GM21619 (cell line): ENCODE measurements at regions not wholly inside any gene's neighbourhood (a gene's known extent, or its start where the extent isn't known, plus 50 kb on each side); places are given as distances from the start of the nearest gene placed in this dataset.

Experiments
- ATAC-seq: cut with Tn5 transposase; IDR thresholded peaks from one replicate; pipeline ENCODE4 v1.9.1; 2021; ENCODE audit not compliant: unreplicated experiment

DNA sequence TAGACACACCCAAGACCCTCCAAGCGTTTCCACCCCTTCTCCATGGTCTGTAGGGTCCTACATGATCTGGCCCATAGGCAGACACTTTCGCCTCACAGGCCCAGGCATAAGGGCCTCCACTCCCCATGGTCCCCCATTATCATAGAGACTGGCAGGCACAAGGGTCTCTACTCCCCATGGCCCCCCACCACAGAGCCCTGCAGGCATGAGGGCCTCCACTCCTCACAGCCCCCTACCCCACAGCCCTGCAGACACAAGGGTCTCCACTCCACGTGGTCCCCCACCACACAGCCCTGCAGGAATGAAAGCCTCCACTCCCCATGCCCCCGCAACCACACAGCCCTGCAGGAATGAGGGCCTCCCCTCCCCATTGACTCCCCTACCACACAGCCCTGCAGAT, 159.7 kb upstream of the AGAP1 start:
- ATAC-seq = no peak

DNA sequence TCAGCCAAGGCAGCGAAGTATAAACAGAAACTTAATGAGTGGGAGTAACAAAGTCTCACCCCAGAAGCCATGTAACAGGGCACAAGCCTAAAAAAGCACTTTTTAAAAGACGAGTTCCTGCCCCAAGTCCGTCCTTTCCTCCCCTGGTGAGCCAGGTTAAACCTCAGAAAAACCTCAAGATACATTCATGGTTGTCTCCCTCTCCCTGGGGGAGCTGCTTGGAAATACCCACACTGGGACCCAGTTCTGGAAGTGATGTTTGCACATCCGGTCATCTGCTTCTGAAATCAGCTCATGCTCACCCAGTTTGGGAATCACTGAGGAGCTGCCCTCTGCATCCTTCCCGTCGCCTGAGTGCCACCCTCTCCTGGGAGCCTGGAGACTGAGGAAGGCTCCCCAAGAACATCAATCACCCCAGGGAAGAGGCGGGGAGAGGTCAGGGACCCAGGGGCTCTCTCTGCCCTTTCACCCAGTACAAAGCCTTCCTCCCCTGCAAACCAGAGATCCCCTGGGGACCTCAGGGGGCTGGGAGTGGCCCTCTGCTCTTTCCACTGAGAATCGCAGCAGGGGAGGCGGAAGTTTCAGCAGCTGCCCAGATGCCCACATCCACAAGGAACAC, 150.6 kb upstream of the AGAP1 start:
- ATAC-seq = no peak

DNA sequence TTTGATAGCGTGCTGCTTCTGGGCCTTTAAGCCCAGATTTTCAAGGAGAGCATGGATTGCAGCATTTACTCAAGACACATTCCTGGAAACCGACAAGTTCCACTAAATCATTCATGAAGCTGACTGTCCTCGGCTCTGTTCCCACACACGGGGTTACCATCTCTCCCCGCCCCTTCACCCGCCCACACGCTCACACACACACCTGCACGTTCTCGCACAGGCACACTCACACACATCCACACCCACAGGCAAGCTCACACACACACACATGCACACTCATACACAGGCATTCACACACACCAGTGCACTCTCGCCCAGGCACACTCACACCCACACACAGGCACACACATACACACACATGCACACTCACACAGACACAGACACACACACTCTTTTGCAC, 150.0 kb upstream of the AGAP1 start:
- no peak for ATAC-seq

DNA sequence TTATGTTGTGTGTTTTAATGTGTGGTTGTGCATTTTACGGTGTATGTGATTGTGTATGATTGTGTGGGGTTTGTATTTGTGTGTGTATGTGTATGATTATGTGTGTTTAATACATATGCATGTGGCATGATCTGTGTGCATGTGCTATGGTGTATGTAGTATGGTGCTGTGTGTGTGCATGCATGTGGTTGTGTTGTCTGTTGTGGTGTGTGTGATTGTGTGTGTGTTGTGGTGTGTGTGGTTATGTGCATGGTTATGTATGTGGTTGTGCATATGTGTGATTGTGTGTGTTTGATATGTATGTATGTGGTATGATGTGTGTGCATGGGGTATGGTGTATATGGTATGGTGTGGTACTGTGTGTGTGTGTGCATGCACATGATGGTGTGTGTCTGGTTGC, 148.1 kb upstream of the AGAP1 start:
- no peak for ATAC-seq

DNA sequence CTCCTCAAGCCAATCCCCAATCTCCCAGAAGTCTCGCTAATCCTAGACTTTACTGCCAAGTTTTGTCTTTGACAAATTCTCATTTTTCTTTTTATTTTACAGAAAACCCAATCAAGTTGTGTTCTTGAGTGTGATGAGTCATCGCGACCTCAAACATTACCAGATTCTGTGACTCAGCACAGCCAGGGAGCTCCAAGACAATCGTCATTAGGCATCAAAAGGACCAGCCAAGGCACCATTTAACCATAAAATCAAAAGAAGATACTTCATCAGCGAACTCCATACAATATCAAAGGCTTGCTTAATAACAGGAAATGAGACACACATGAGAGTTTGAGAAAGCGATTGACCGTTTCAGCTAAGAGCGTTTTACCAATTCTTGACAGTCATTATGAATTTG, 146.2 kb upstream of the AGAP1 start:
- no peak for ATAC-seq

DNA sequence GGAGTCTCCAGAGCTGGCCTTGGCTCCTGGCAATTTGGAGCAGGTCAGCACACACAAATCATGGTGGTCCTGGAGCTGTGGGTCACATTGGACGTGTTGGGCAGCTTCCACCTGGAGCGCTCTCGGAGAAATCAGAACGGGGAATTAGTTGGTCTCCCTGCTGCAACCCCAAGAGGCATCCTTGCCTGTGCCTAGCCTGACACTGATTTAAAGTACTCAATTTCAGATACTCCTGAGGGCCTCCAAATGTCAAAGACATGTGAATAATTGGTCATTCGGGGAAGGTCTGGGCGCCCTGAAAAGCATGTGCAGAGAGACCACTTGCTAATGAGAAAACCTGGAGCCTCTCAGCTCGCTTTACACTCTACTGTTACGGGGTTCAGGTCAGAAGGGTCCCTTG, 145.5 kb upstream of the AGAP1 start:
- ATAC-seq = no peak

DNA sequence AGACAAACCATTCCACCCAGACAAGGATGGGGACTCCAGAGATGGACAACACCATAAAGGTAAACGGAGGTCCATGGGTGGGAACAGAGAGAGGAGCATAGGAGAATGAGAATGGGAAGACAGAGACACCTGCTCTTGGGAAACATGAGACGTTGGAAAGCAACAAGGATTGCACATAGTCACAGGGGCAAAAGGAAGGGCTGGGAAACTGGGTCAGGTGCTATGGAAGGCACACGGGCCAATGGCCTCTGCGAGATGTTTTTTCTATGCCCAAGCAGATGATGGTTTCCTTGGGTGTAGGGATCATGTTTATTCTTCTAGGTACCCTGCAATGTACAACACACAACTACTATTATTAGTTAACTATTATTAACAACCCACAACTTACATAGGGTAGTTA, 143.6 kb upstream of the AGAP1 start:
- no peak for ATAC-seq

DNA sequence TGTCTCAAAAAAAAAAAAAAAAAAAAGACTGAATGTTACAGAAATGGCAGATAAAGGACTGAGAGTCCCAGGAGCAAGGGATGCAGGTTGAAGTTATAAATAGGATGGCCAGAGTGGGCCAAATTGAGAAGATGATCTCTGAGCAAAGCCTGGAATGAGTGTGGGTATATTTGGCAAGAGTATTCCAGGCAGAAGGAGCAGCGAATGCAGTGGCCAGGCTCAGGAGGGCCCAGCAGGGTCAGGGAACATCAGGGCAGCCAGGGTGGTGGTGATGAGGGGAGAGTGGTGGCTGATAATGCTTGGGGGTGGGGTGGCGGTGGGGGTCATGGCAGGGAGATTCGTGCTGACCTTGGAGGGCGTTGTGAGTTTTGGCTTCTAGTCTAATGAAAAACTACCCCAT, 141.3 kb upstream of the AGAP1 start:
- ATAC-seq = no peak

DNA sequence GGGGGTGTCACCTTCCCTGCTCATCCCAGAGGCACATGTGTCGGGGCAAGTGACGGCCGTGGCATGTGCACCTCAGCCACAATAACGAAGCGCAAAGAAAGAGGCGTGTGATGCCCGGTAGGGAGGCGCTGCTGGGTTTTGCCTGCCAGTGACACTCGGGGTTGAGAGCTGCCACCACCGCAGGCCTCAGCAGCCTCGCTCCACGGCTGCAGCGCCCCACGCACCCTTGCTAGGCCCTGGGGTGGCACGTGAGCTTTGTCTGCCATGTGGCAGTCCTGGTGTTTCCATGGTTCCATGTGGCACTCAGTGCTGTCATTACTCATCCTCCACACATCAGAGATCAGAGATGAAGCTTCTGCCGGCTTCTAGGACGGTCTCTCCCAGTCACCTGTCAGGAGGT, 136.0 kb upstream of the AGAP1 start:
- no peak for ATAC-seq

DNA sequence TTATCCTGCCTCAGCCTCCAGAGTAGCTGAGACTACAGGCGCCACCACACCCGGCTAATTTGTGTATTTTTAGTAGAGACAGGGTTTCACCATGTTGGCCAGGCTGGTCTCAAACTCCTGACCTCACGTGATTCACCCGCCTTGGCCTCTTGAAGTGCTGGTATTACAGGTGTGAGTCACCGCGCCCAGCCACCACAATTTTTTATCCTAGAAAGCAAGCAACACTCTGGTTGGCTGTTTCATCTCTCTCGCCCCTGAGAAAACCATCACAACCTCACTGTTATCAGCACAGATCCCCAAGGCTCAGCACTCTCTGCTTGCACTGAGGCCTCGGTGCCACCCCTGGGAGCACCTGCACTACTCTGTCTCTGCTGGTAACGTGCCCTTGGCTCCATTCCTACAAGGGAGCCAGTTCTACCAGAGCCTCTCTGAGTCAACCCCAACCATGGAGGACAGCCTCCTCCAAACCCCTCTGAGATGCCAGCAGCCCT, 134.8 kb upstream of the AGAP1 start:
- ATAC-seq = no peak

DNA sequence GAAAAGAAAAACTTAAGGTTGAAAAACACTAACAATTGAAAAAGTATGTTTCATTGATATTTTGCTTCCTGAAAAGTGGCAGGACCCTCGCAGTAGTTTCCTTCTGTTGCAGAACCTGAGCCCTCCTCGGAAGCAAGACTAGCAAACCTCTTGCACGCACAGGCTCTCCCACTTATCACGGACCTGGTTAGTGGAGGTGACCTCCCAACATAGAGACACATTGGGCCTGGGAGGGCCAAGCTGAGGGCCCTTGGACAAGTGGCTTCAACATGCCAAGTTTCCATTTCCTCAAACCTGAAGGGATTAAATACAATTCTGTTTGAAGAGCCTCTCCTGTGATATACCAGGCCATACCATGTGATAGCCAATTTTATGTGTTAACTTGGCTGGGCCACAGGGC, 133.4 kb upstream of the AGAP1 start:
- ATAC-seq = no peak

DNA sequence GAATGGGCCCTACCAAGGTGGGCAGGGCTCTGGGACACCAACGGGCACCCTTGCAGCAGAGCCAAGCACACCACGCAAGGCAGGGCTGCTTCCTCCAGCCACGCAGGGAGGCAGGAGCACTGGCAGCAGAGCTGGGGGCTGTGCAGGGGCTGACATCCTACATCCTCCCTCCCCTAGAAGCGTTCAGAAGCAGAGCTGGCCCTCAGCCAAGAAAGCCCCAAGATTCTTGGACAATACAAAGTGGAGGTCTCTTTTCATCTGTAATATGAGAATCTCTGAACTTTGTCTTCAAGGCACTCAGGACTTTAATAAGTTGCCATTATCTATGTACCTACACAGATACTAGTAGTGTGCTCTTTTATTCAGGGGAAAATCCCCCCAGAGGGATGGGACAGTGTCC, 128.1 kb upstream of the AGAP1 start:
- ATAC-seq = no peak

DNA sequence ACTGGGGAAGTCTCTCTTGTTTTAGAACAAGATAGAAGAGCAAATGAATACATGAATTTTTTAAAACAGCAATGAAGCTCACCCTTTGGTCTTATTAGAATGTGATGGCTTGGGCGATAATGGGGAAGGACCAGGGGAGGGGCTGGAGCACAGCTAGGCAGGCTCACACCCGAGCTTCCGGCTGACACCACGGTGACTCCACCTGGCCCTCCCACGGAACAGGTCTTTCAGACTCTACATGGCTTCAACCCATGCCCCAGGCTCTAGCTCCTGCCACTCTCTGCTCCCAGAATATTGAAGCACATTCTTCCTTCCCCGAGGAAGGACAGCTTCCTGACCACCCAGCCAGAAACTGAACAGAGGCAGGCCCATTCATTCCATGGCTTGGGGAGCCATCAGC, 127.5 kb upstream of the AGAP1 start:
- ATAC-seq = no peak

DNA sequence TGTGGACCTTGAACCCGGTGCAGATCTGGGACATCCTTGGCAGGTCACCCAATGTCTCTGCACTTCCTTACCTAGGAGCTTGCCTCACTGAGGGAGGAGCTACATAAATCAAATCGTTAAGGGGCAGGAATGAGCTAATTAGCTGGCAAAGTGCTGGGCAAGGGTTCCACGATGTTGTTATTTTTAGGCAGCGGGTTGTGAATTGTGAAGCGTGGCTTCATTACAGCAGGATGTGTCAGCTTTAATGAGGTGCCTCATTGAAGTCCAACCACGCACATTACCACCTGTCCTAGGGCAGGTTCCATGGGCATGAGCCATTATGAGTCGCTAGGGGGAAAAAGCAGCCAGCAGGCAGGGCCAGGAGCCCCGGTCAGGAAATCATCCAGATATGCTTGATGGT, 127.0 kb upstream of the AGAP1 start:
- ATAC-seq = no peak

DNA sequence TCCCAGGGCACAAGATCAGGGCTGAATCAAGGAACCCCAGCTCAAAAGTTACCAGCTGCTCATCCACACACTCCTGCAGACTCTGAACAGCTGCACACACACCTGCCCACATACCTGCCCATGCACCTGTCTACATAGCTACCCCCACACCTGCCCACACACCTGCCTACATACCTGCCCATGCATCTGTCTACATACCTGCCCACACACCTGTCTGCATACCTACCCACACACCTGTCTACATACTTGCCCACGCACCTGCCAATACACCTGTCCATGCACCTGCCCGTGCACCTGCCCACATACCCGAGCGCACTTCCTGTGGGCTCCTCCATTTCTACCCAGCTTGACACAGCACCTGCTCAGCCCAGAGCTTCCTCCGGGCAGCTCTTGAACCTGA, 122.8 kb upstream of the AGAP1 start:
- no peak for ATAC-seq

DNA sequence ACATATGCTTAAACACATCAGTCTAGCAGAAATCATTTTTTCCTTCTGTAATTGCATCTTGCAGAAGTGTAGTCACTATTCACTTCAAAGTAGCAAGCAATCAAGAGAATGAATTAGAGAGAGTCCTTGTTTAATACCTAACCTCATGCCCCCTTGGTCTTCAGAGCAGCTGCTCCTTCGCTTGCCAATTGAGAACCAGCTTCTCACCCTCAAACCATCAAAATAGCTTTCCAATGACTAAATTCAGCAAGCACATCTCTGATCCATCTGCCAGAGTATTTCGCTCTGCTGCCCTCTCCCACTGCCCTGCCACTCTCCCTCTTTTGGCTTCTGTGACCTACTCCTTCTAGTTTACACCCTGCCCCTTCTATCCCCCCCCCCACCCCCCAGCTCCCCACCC, 120.7 kb upstream of the AGAP1 start:
- no peak for ATAC-seq

DNA sequence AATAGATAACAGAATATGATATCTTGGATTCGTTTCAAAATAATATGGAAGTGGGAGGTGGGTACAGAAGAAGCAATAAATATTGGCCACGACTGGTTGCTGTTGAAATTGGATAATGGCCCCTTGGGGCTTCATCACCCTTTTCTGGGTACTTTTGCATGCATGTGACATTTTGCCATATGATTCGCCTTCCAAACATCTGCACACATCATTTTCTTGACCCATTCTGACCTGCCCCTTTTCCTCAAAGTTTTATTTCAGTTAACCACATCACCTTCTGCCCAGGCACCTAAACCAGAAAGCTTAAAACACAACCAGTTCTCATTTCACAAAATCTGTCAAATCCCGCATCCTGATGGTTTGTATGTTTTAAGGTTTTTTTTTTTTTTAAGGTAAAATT, 116.7 kb upstream of the AGAP1 start:
- ATAC-seq = no peak

DNA sequence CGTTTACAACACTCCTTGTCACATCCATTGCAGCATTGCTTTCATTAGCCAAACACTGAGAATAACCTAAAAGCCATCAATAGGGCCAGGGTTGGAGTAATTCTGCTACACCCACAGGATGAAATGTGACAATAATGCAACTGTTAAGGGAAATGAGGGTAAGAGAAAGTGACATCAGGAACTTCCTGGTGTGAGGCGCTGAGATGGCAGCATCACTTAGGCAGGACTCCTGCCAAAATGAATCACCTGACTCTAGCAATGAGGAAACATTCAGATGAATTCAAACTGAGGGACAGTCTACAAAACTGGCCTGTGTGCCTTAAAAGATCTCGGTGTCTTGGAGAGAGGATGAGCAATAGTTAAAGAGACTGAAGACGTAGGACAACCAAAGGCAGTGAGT, 115.6 kb upstream of the AGAP1 start:
- no peak for ATAC-seq

DNA sequence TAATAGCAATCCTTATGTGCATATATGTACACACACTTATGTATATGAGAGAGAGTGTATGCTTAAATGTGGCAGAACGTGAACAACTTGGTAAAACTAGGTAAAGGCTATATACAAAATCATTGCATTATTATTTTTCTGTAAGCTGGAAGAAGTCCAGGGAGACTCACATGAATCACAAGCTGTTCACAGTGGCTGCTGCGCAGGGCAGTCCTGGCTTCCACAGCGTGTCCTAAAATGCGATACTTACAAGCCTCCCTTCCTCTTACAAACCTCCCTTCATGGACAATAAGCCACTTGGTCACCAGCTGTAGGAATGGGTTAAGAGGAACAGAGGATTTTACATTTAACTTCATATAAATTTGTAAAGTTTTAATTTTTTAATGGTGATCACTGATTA, 114.9 kb upstream of the AGAP1 start:
- ATAC-seq = no peak

DNA sequence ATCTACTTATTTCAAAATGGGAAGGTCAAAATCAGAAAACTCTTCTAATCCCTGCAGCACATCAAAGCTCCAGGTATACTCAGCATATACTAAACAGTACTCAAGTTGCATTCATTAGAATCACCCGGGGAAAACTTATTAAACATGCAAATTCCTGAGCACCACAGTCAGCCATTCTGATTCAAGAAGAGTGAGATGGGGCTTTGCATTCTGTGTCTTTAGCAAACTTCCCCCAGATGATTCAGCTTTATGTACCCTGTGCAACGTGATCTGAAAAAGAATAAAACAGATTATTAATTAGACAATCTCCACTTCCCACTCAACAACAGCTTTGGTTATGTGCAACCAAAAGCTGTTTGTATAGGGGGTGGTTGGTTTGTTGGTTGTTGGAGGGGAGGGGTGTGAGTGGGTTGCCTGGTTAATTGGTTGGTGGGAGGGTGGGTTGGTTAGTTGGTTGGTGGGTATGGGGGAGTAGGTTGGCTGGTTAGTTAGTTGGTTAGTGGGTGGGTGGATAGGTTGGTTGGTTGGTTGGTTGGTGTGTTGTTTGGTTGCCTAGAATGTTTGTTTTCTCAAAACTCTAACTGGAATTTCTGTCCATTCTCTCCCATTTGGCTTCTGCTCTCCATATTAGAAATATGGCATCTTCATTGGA, 112.5 kb upstream of the AGAP1 start:
- no peak for ATAC-seq

DNA sequence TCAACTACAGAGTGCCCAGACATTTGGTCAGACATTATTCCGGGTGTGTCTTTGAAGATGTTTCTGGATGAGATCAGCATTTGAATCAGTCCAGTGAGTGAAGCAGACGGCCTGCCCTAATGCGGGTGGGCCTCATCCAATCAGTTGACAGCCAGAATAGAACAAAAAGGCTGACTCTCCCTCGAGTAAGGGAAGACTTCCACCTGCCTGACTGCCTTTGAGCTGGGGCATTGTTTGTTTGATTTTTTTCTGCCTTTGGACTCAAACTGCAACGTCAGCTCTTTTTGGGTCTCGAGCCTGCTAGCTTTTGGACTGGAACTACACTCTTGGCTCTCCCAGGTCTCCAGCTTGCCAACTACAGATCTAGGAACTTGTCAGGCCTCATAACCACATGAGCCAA, 111.7 kb upstream of the AGAP1 start:
- no peak for ATAC-seq

DNA sequence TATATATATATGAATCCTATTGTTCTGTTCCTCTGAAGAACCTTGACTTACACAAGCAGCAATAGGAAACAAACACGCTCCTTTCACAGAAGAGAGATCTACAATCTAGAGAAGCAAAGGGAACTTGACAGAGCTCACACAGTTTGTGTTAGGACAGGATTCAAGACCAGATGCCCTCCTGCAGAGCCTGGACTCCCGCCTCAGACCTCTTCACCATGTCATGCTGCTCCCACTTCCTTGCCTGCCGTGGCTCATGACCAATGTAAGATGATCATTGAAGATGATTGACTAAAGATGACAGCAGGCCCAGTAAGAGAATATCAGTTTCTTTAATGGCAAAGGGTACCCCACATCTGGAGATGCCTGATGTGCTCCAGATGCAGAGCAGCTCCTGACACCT, 111.2 kb upstream of the AGAP1 start:
- no peak for ATAC-seq

DNA sequence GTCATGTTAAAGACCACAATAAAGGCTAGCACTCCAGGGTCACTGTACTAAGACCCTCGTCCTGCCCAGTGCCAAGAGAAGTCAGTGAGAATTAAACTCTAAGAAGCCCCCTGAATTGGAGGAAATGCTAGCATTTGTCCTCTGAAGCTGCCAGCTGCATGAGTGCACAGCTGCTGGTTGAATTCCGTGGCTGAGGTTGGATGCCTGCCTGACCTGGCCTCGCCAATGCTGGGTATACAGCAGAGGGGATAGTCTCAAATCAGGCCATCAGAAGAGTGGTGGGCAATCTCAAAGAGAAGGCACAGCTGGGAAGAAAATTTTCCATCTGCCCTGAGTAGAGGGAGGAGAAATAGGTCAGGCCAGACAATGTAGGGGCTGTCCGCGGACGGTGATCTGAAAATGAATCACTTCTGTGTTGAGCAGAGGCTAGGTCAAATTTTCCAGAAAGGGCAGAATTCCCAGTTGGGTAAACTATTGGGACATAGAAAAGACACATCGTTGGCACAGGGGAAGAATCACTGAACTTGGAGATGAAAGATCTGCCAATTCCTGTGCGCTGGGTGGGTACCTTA, 110.5 kb upstream of the AGAP1 start:
- no peak for ATAC-seq
